Progenitor cell of endocrine pancreas (in vitro differentiated cells): ENCODE measurements at regions not wholly inside any gene's neighbourhood (a gene's known extent, or its start where the extent isn't known, plus 50 kb on each side); places are given as distances from the start of the nearest gene placed in this dataset.

Experiments used
- DNase-seq: peaks from one replicate; pipeline ENCODE4 v3.0.0; 2021; ENCODE audit warnings: low spot score; ENCODE audit not compliant: unreplicated experiment
- H3K27ac Mint-ChIP-seq: 2 replicates; pipeline ENCODE4 v1.8.0; 2021; ENCODE audit warnings: mild to moderate bottlenecking, moderate library complexity, mixed read lengths
- H3K27me3 Mint-ChIP-seq: 2 replicates; pipeline ENCODE4 v1.8.0; 2021; ENCODE audit warnings: mixed read lengths
- H3K36me3 Mint-ChIP-seq: 2 replicates; pipeline ENCODE4 v1.8.0; 2022; ENCODE audit warnings: mixed read lengths; ENCODE audit not compliant: insufficient read depth
- H3K4me1 Mint-ChIP-seq: 2 replicates; pipeline ENCODE4 v1.8.0; 2021; ENCODE audit warnings: low read depth, mixed read lengths
- H3K4me3 Mint-ChIP-seq: 2 replicates; pipeline ENCODE4 v1.8.0; 2021; ENCODE audit warnings: low read depth, mild to moderate bottlenecking, moderate library complexity, mixed read lengths
- H3K9me3 Mint-ChIP-seq: 2 replicates; pipeline ENCODE4 v1.8.0; 2021; ENCODE audit warnings: low read depth, mixed read lengths
- CTCF ChIP-seq: fragments of 200-600 bp; sonication (generic); IDR thresholded peaks from one replicate; pipeline ENCODE4 v1.5.0; 2021; ENCODE audit warnings: antibody characterized with exemption, mild to moderate bottlenecking; ENCODE audit not compliant: unreplicated experiment

DNA sequence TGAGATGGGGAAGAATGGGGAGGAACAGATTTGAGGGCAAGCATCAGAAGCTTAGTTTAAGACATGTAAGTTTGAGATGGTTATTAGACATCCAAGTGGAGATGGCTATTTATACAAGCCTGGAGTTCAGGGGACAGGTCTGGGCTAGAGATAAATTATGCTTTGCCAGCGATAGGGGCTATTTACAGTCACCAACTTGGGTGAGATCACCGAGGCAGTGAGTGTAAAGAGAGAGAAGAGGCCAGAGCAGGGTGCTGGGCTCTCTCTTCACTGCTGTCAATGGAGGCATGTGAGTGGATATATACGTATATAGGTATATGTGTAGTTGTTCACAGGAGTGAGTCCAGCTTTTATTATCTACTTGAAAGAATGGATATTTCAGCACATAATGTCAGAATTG is 81.0 kb downstream of the QPCT start:
- no peak overlapping the region for H3K27ac Mint-ChIP-seq

GRCh38 chr2:37427241-37427640 is 82.8 kb downstream of the QPCT start:
- H3K9me3 Mint-ChIP-seq, result peaks cover 19% of the 10 kb centered on the region
- peaks cover 2% of the 10 kb centered on the region for H3K36me3 Mint-ChIP-seq
- DNase-seq, result no peak
- TF ChIP-seq CTCF, result no peak
- no peaks in the 10 kb centered on the region for H3K27me3 Mint-ChIP-seq
- H3K4me1 Mint-ChIP-seq, result peaks cover 2% of the 10 kb centered on the region
- no peak overlapping the region for H3K4me3 Mint-ChIP-seq
- H3K27ac Mint-ChIP-seq, result no peak overlapping the region

More for the DNA sequence above, 81.0 kb downstream of the QPCT start:
- Mint-ChIP-seq H3K27me3 (no peaks in the 10 kb centered on the region), H3K9me3 (peaks cover 9% of the 10 kb centered on the region), H3K4me3 (no peak overlapping the region), H3K4me1 (peaks cover 2% of the 10 kb centered on the region), H3K36me3 (peaks cover 2% of the 10 kb centered on the region)
- no peak for TF ChIP-seq CTCF
- no peak for DNase-seq

- TF ChIP-seq CTCF, result no peak
- peaks cover 3% of the 10 kb centered on the region for H3K36me3 Mint-ChIP-seq
- H3K9me3 Mint-ChIP-seq, result peaks cover 18% of the 10 kb centered on the region
- H3K4me1 Mint-ChIP-seq, result peaks cover 4% of the 10 kb centered on the region
- no peak for DNase-seq
- H3K27ac Mint-ChIP-seq, result no peak overlapping the region
- H3K27me3 Mint-ChIP-seq, result no peaks in the 10 kb centered on the region
- no peak overlapping the region for H3K4me3 Mint-ChIP-seq
Measured at GRCh38 chr2:37436323-37436722, 91.9 kb downstream of the QPCT start.

GRCh38 chr2:37439131-37439642 is 94.8 kb downstream of the QPCT start:
- Mint-ChIP-seq H3K4me1 (peaks cover 7% of the 10 kb centered on the region), H3K36me3 (peaks cover 1% of the 10 kb centered on the region), H3K27ac (no peak overlapping the region), H3K9me3 (peaks cover 2% of the 10 kb centered on the region), H3K4me3 (no peak overlapping the region), H3K27me3 (no peaks in the 10 kb centered on the region)
- TF ChIP-seq CTCF, result no peak
- no peak for DNase-seq

- no peak for TF ChIP-seq CTCF
- Mint-ChIP-seq H3K4me3 (no peak overlapping the region), H3K4me1 (peaks cover 8% of the 10 kb centered on the region), H3K36me3 (no peaks in the 10 kb centered on the region), H3K27ac (no peak overlapping the region), H3K9me3 (no peaks in the 10 kb centered on the region), H3K27me3 (no peaks in the 10 kb centered on the region)
- no peak for DNase-seq
Measured at GRCh38 chr2:37441055-37441454, 96.6 kb downstream of the QPCT start.
